GM12891 (cell line): ENCODE measurements at regions not wholly inside any gene's neighbourhood (a gene's known extent, or its start where the extent isn't known, plus 50 kb on each side); places are given as distances from the start of the nearest gene placed in this dataset.

Experiments
- POLR2A ChIP-seq: IDR thresholded peaks from 2 replicates; pipeline ENCODE4 v1.6.1; 2011; ENCODE audit warnings: low read depth, low read length, control low read depth
- POLR2AphosphoS5 ChIP-seq: IDR thresholded peaks from 2 replicates; pipeline ENCODE4 v1.6.1; 2011; ENCODE audit warnings: low read depth, low read length, control low read depth
- POU2F2 ChIP-seq: IDR thresholded peaks from 2 replicates; pipeline ENCODE4 v1.6.1; 2011; ENCODE audit warnings: low read depth, mild to moderate bottlenecking, control low read depth, low read length, moderate library complexity
- TAF1 ChIP-seq: IDR thresholded peaks from 2 replicates; pipeline ENCODE4 v1.6.1; 2011; ENCODE audit warnings: low read depth, low read length, control low read depth

GRCh38 chr14:50030036-50030435, 86.3 kb downstream of the VCPKMT start:
- TF ChIP-seq POLR2AphosphoS5 (no peak), POLR2A (no peak), TAF1 (no peak), POU2F2 (no peak)
